ENCODE measurements at regions not wholly inside any gene's neighbourhood (a gene's known extent, or its start where the extent isn't known, plus 50 kb on each side); places are given as distances from the start of the nearest gene placed in this dataset.

GRCh38 chr4:170652571-170652970 lies 562.8 kb upstream of the AADAT start:
- TF ChIP-seq, protein P1, sequence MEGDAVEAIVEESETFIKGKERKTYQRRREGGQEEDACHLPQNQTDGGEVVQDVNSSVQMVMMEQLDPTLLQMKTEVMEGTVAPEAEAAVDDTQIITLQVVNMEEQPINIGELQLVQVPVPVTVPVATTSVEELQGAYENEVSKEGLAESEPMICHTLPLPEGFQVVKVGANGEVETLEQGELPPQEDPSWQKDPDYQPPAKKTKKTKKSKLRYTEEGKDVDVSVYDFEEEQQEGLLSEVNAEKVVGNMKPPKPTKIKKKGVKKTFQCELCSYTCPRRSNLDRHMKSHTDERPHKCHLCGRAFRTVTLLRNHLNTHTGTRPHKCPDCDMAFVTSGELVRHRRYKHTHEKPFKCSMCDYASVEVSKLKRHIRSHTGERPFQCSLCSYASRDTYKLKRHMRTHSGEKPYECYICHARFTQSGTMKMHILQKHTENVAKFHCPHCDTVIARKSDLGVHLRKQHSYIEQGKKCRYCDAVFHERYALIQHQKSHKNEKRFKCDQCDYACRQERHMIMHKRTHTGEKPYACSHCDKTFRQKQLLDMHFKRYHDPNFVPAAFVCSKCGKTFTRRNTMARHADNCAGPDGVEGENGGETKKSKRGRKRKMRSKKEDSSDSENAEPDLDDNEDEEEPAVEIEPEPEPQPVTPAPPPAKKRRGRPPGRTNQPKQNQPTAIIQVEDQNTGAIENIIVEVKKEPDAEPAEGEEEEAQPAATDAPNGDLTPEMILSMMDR (conservative IDR thresholded peaks at IDR 0.05 in 1 of 2, IDR thresholded peaks at IDR 0.05 in 1 of 2; ENCODE audit: extremely low read depth in 1 of 2, insufficient read depth in 1 of 2, low read depth in 1 of 2, low read length in 2 of 2): no peak
- no peak for TF ChIP-seq EZH2 (IDR thresholded peaks at IDR 0.05; ENCODE audit: borderline replicate concordance, low read length)

Data from mammary epithelial cell (primary cell).